Neuronal stem cell (in vitro differentiated cells): ENCODE measurements at regions not wholly inside any gene's neighbourhood (a gene's known extent, or its start where the extent isn't known, plus 50 kb on each side); places are given as distances from the start of the nearest gene placed in this dataset.
"Not testable (repeated sequence)": the region's sequence is repeated elsewhere in the genome, so short reads cannot be mapped to it uniquely, and the experiment has no call there.

Experiments used
- DNase-seq: peaks from one replicate; pipeline ENCODE4 v3.0.0-alpha.2; 2013; ENCODE audit warnings: low spot score
- H2AFZ ChIP-seq: one replicate; pipeline ENCODE4 v1.6.1; 2013; ENCODE audit warnings: mild to moderate bottlenecking, low read length, inconsistent platforms
- H2AK5ac ChIP-seq: 2 replicates; pipeline ENCODE4 v1.6.1; 2013; ENCODE audit warnings: low read depth, mild to moderate bottlenecking, inconsistent platforms, low read length, moderate library complexity, mixed read lengths
- H2BK120ac ChIP-seq: 2 replicates; pipeline ENCODE4 v1.6.1; 2013; ENCODE audit warnings: low read depth, mild to moderate bottlenecking, inconsistent platforms, low read length, moderate library complexity, mixed read lengths
- H2BK12ac ChIP-seq: one replicate; pipeline ENCODE4 v1.6.1; 2013; ENCODE audit warnings: low read length, inconsistent platforms
- H2BK15ac ChIP-seq: 2 replicates; pipeline ENCODE4 v1.6.1; 2013; ENCODE audit warnings: mild to moderate bottlenecking, low read length, inconsistent platforms, mixed read lengths
- H2BK5ac ChIP-seq: one replicate; pipeline ENCODE4 v1.6.1; 2013; ENCODE audit warnings: inconsistent platforms, mild to moderate bottlenecking, low read length, moderate library complexity
- H3K14ac ChIP-seq: one replicate; pipeline ENCODE4 v1.6.1; 2013; ENCODE audit warnings: low read length, inconsistent platforms
- H3K18ac ChIP-seq: 2 replicates; pipeline ENCODE4 v1.6.1; 2013; ENCODE audit warnings: low read length, inconsistent platforms
- H3K23ac ChIP-seq: 2 replicates; pipeline ENCODE4 v1.6.1; 2013; ENCODE audit warnings: low read depth, mild to moderate bottlenecking, mixed read lengths, low read length, inconsistent platforms; ENCODE audit not compliant: poor library complexity
- H3K27ac ChIP-seq: replicated peaks from 3 replicates; pipeline ENCODE4 v1.5.1; 2013; ENCODE audit warnings: low read length, inconsistent platforms
- H3K27me3 ChIP-seq, 3 experiments: 2 replicates each; pipeline ENCODE4 v1.6.1; 2013; ENCODE audit warnings: low read length in 3 of 3, mild to moderate bottlenecking in 2 of 3, inconsistent platforms in 1 of 3, low read depth in 1 of 3, mixed read lengths in 1 of 3, moderate library complexity in 1 of 3; ENCODE audit not compliant: control insufficient read depth in 3 of 3, insufficient read depth in 3 of 3
- H3K36me3 ChIP-seq, 2 donors: replicated peaks in 1 of 2; 2 replicates each; pipeline ENCODE4 v1.6.1; 2013; ENCODE audit warnings: low read length in 2 of 2; ENCODE audit not compliant: control insufficient read depth in 2 of 2, insufficient read depth in 2 of 2
- H3K4ac ChIP-seq: 2 replicates; pipeline ENCODE4 v1.6.1; 2013; ENCODE audit warnings: inconsistent platforms, mild to moderate bottlenecking, low read length, moderate library complexity
- H3K4me1 ChIP-seq, 2 donors: 1 replicate in 1 of 2; 2 replicates in 1 of 2; pipeline ENCODE4 v1.6.1; 2013; ENCODE audit warnings: low read length in 2 of 2, low read depth in 1 of 2; ENCODE audit not compliant: control insufficient read depth in 2 of 2, insufficient read depth in 1 of 2
- H3K4me2 ChIP-seq: one replicate; pipeline ENCODE4 v1.6.1; 2013; ENCODE audit warnings: mild to moderate bottlenecking, low read length, inconsistent platforms; ENCODE audit not compliant: insufficient read depth, poor library complexity, severe bottlenecking
- H3K4me3 ChIP-seq, 2 donors: 2 replicates each; pipeline ENCODE4 v1.5.1; 2013; ENCODE audit warnings: low read length in 2 of 2, mild to moderate bottlenecking in 2 of 2, inconsistent platforms in 1 of 2, moderate library complexity in 1 of 2
- H3K79me1 ChIP-seq: one replicate; pipeline ENCODE4 v1.6.1; 2013; ENCODE audit warnings: low read depth, mild to moderate bottlenecking, inconsistent platforms, low read length, moderate library complexity
- H3K9ac ChIP-seq: one replicate; pipeline ENCODE4 v1.6.1; 2013; ENCODE audit warnings: mild to moderate bottlenecking, low read depth, low read length, inconsistent platforms; ENCODE audit not compliant: poor library complexity
- H3K9me3 ChIP-seq, 2 donors: replicated peaks in 1 of 2; 2 replicates each; pipeline versions ENCODE3 to v1.6.1; 2013; ENCODE audit warnings: low read length in 2 of 2, mild to moderate bottlenecking in 2 of 2, inconsistent platforms in 1 of 2, low read depth in 1 of 2, mixed read lengths in 1 of 2, moderate library complexity in 1 of 2; ENCODE audit not compliant: control insufficient read depth in 2 of 2, insufficient read depth in 1 of 2
- H4K8ac ChIP-seq: one replicate; pipeline ENCODE4 v1.6.1; 2013; ENCODE audit warnings: low read depth, mild to moderate bottlenecking, inconsistent platforms, low read length, moderate library complexity
- H4K91ac ChIP-seq: one replicate; pipeline ENCODE4 v1.6.1; 2013; ENCODE audit warnings: low read length, low read depth, mild to moderate bottlenecking, inconsistent platforms; ENCODE audit not compliant: poor library complexity
- WGBS, 2 donors: extraction: QIAGEN DNeasy Blood & Tissue Kit; methylation state at CpG; one replicate each; pipeline ENCODE4 v1.1.7; 2013; ENCODE audit warnings: missing lambda C conversion rate in 2 of 2, mixed read lengths in 1 of 2; ENCODE audit not compliant: insufficient read length in 2 of 2, insufficient replicate concordance in 1 of 2; ENCODE audit errors: extremely low coverage in 2 of 2; 5-methylcytosine and 5-hydroxymethylcytosine counted together

DNA sequence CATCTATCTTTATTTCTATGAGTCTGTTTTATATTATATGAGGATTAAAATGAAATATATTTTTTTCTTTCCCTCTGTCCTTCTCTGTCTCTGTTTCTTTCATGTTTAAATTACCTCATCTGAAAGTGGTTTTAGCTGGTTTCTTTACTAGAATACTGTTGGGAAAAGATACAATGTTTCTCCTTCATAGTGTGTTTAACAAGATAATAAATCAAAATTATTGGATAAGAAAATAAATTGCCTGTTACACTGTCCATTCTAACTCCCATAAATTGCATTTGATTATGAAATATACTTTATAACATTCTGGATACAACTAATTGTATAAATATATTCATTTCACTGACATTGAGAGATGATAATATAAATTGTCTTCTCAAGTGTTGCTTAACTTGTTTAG is 1168.0 kb downstream of the PLA2G4A start:
- Histone ChIP-seq H4K8ac (no peak overlapping the region), H3K4ac (no peak overlapping the region), H2AFZ (no peak overlapping the region), H3K4me1 (no peaks in the 10 kb centered on the region), H3K18ac (no peak overlapping the region), H2BK12ac (no peak overlapping the region), H3K4me2 (no peak overlapping the region), H3K27ac (no peak overlapping the region), H3K36me3 (no peaks in the 10 kb centered on the region), H3K9ac (no peak overlapping the region), H3K27me3 (no peaks in the 10 kb centered on the region), H4K91ac (no peak overlapping the region), H2BK15ac (no peak overlapping the region), H3K79me1 (no peaks in the 10 kb centered on the region), H2AK5ac (no peak overlapping the region), H3K14ac (no peak overlapping the region), H3K23ac (no peak overlapping the region), H2BK5ac (no peak overlapping the region), H2BK120ac (no peak overlapping the region), H3K4me3 (no peak overlapping the region), H3K9me3 (no peaks in the 10 kb centered on the region)
- DNase-seq = no peak

DNA sequence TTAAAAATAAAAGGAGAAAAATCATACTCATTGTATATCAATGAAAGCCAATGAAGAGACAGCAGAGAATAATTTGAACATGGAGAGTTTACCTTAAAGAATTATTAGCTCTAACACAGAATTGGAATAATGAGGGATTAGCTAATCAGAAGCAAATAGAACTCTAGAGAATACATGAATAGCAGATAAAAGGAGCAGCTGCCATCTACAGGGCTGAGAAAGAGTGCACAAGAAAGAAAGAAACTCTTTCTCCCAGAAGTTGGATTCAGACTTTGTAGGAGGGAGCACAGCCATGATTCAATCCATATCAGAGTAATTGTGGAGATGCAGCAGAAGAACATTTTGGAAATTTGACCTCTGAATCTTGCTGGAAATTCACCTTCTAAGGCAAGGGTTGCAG is 1171.2 kb downstream of the PLA2G4A start:
- Histone ChIP-seq H4K8ac (no peak overlapping the region), H3K9ac (no peak overlapping the region), H3K4me1 (no peaks in the 10 kb centered on the region), H2BK12ac (no peak overlapping the region), H3K27ac (no peak overlapping the region), H3K23ac (no peak overlapping the region), H3K14ac (no peak overlapping the region), H3K4me2 (no peak overlapping the region), H2BK15ac (no peak overlapping the region), H3K18ac (no peak overlapping the region), H4K91ac (no peak overlapping the region), H2AFZ (no peak overlapping the region), H3K4ac (no peak overlapping the region), H3K36me3 (no peaks in the 10 kb centered on the region), H3K27me3 (no peaks in the 10 kb centered on the region), H3K9me3 (no peaks in the 10 kb centered on the region), H2BK120ac (no peak overlapping the region), H2AK5ac (no peak overlapping the region), H3K79me1 (no peaks in the 10 kb centered on the region), H3K4me3 (no peak overlapping the region), H2BK5ac (no peak overlapping the region)
- DNase-seq = no peak

DNA sequence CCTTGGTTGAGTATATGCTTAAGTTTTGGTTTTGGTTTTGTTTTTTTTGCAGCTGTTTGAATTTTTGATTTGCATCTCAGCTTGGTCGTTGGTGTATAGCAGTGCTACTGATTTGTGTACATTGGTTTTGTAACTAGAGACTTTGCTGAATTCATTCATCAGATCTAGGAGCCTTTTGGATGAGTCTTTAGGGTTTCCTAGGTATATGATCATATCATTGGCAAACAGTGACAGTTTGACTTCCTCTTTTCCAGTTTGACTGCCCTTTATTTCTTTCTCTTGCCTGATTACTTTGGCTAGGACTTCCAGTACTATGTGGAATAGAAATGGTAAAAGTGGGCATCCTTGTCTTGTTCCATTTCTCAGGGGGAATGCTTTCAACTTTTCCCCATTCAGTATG is 1174.9 kb downstream of the PLA2G4A start:
- H3K36me3 ChIP-seq, H3K9ac ChIP-seq, H3K4me2 ChIP-seq, H3K14ac ChIP-seq, H3K79me1 ChIP-seq, H2BK15ac ChIP-seq, H2BK5ac ChIP-seq, H3K9me3 ChIP-seq, H3K27ac ChIP-seq, H2AK5ac ChIP-seq, H4K8ac ChIP-seq, H2AFZ ChIP-seq, H3K4ac ChIP-seq, H2BK12ac ChIP-seq, H4K91ac ChIP-seq, H3K18ac ChIP-seq, H3K27me3 ChIP-seq, H3K4me3 ChIP-seq, H2BK120ac ChIP-seq, H3K23ac ChIP-seq, DNase-seq, H3K4me1 ChIP-seq: not testable (repeated sequence)
- WGBS, 2 donors = no CpG with 5 or more reads among the region's 1 CpG

DNA sequence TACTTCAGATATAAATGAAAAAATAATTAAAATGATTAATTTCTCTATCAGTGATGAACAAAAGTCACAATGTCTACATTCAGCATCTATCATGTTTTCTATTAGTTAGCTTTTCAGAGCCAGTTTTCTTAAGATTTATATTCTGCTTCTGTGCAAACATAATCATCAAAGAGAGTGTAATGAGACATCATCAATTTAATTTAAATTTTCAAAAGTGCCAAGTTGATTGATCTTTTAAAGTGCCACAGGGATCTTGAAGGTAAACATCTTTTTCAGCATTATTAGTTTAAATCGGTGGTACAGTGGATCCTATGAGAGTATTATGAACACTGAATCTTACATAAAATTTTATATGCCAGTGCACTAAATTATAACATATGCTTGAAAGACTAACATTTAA is 1176.1 kb downstream of the PLA2G4A start:
- Histone ChIP-seq H3K36me3 (no peaks in the 10 kb centered on the region), H3K23ac (no peak overlapping the region), H3K18ac (no peak overlapping the region), H4K91ac (no peak overlapping the region), H3K9me3 (no peaks in the 10 kb centered on the region), H2BK12ac (no peak overlapping the region), H3K4me1 (no peaks in the 10 kb centered on the region), H3K27me3 (no peaks in the 10 kb centered on the region), H3K79me1 (no peaks in the 10 kb centered on the region), H4K8ac (no peak overlapping the region), H2AK5ac (no peak overlapping the region), H2BK5ac (no peak overlapping the region), H3K9ac (no peak overlapping the region), H3K14ac (no peak overlapping the region), H3K4me2 (no peak overlapping the region), H2BK15ac (no peak overlapping the region), H2AFZ (no peak overlapping the region), H3K27ac (no peak overlapping the region), H3K4me3 (no peak overlapping the region), H3K4ac (no peak overlapping the region), H2BK120ac (no peak overlapping the region)
- DNase-seq = no peak
- no CpG with 5 or more reads among the region's 1 CpG for WGBS, 2 donors
